HG03045 (cell line): ENCODE measurements at regions not wholly inside any gene's neighbourhood (a gene's known extent, or its start where the extent isn't known, plus 50 kb on each side); places are given as distances from the start of the nearest gene placed in this dataset.

ENCODE experiments used
- ATAC-seq: cut with Tn5 transposase; IDR thresholded peaks from one replicate; pipeline ENCODE4 v1.9.1; 2021; ENCODE audit warnings: mild to moderate bottlenecking, moderate library complexity; ENCODE audit not compliant: unreplicated experiment

GRCh38 chr11:13062115-13062514, 53.0 kb downstream of the RASSF10 start:
- ATAC-seq: no peak

- ATAC-seq: no peak
Measured at GRCh38 chr11:13064593-13064992, 55.5 kb downstream of the RASSF10 start.

GRCh38 chr11:13065200-13065787, 56.2 kb downstream of the RASSF10 start:
- ATAC-seq: no peak

GRCh38 chr11:13068211-13068610, 59.1 kb downstream of the RASSF10 start:
- no peak for ATAC-seq

GRCh38 chr11:13073119-13073981, 64.2 kb downstream of the RASSF10 start:
- no peak for ATAC-seq

GRCh38 chr11:13074714-13075464, 65.8 kb downstream of the RASSF10 start:
- ATAC-seq: no peak

GRCh38 chr11:13076961-13077360, 67.8 kb downstream of the RASSF10 start:
- ATAC-seq: no peak

- ATAC-seq: no peak
Measured at GRCh38 chr11:13080861-13081260, 71.7 kb downstream of the RASSF10 start.

- ATAC-seq: no peak
Measured at GRCh38 chr11:13082588-13082987, 73.5 kb downstream of the RASSF10 start.

GRCh38 chr11:13090228-13090708, 81.2 kb downstream of the RASSF10 start:
- ATAC-seq: no peak

GRCh38 chr11:13091373-13091772, 82.3 kb downstream of the RASSF10 start:
- no peak for ATAC-seq

GRCh38 chr11:13091804-13092203, 82.7 kb downstream of the RASSF10 start:
- no peak for ATAC-seq

- no peak for ATAC-seq
Measured at GRCh38 chr11:13094930-13095687, 86.0 kb downstream of the RASSF10 start.

- ATAC-seq: no peak
Measured at GRCh38 chr11:13098063-13098462, 88.9 kb downstream of the RASSF10 start.

- ATAC-seq: no peak
Measured at GRCh38 chr11:13098616-13099289, 89.6 kb downstream of the RASSF10 start.

GRCh38 chr11:13101644-13102512, 92.8 kb downstream of the RASSF10 start:
- ATAC-seq: no peak

GRCh38 chr11:13102513-13102840, 93.4 kb downstream of the RASSF10 start:
- ATAC-seq: no peak

GRCh38 chr11:13102865-13103539, 93.9 kb downstream of the RASSF10 start:
- ATAC-seq: no peak
